ENCODE measurements at regions not wholly inside any gene's neighbourhood (a gene's known extent, or its start where the extent isn't known, plus 50 kb on each side); places are given as distances from the start of the nearest gene placed in this dataset.
"Not testable (repeated sequence)": the region's sequence is repeated elsewhere in the genome, so short reads cannot be mapped to it uniquely, and the experiment has no call there.

GRCh38 chr3:35088943-35089342 lies 550.4 kb upstream of the ARPP21 start:
- intact Hi-C loops (cut with DNase I; ENCODE audit: low total_unique reads) = no loop called here
- no peak for TF ChIP-seq CTCF (IDR thresholded peaks at IDR 0.05)
- TF ChIP-seq POLR2A (IDR thresholded peaks at IDR 0.05) = no peak
- H3K4me3 ChIP-seq (ENCODE audit: low read depth, poor library complexity, severe bottlenecking) = no peak overlapping the region
- DNase-seq (ENCODE audit: low spot score in 2 of 2) = no peak
- 93 to 94% methylated on average over 1 of the region's 1 CpG for WGBS, 2 donors

GRCh38 chr3:35114686-35115085 lies 524.6 kb upstream of the ARPP21 start:
- intact Hi-C loops (cut with DNase I; ENCODE audit: low total_unique reads) = no loop called here

GRCh38 chr3:35120026-35120425 lies 519.3 kb upstream of the ARPP21 start:
- intact Hi-C loops (cut with DNase I; ENCODE audit: low total_unique reads) = no loop called here
- TF ChIP-seq POLR2A (IDR thresholded peaks at IDR 0.05) = no peak
- TF ChIP-seq CTCF (IDR thresholded peaks at IDR 0.05) = no peak
- no peak for DNase-seq (ENCODE audit: low spot score in 2 of 2)
- H3K4me3 ChIP-seq (ENCODE audit: low read depth, poor library complexity, severe bottlenecking) = no peak overlapping the region

More at GRCh38 chr3:35114686-35115085, 524.6 kb upstream of the ARPP21 start:
- WGBS, 2 donors = 76 to 81% methylated on average over 3 of the region's 3 CpGs
- TF ChIP-seq CTCF (IDR thresholded peaks at IDR 0.05) = no peak
- no peak for TF ChIP-seq POLR2A (IDR thresholded peaks at IDR 0.05)
- no peak for DNase-seq (ENCODE audit: low spot score in 2 of 2)
- no peak overlapping the region for H3K4me3 ChIP-seq (ENCODE audit: low read depth, poor library complexity, severe bottlenecking)

- TF ChIP-seq POLR2A (IDR thresholded peaks at IDR 0.05) (no peak), CTCF (IDR thresholded peaks at IDR 0.05) (no peak)
- intact Hi-C loops (cut with DNase I; ENCODE audit: low total_unique reads) = no loop called here
- H3K4me3 ChIP-seq (ENCODE audit: low read depth, poor library complexity, severe bottlenecking) = no peak overlapping the region
- no peak for DNase-seq (ENCODE audit: low spot score in 2 of 2)
These were observed 501.7 kb upstream of the ARPP21 start for GRCh38 chr3:35137612-35138011.

GRCh38 chr3:35141406-35141805 lies 497.9 kb upstream of the ARPP21 start:
- no peak for TF ChIP-seq POLR2A (IDR thresholded peaks at IDR 0.05)
- TF ChIP-seq CTCF (IDR thresholded peaks at IDR 0.05) = no peak
- intact Hi-C loops (cut with DNase I; ENCODE audit: low total_unique reads) = no loop called here
- DNase-seq (ENCODE audit: low spot score in 2 of 2) = no peak
- WGBS, 2 donors = 68 to 69% methylated on average over 4 of the region's 4 CpGs
- H3K4me3 ChIP-seq (ENCODE audit: low read depth, poor library complexity, severe bottlenecking) = no peak overlapping the region

- no peak for DNase-seq (ENCODE audit: low spot score in 2 of 2)
- TF ChIP-seq POLR2A (IDR thresholded peaks at IDR 0.05) (no peak), CTCF (IDR thresholded peaks at IDR 0.05) (no peak)
- H3K4me3 ChIP-seq (ENCODE audit: low read depth, poor library complexity, severe bottlenecking) = no peak overlapping the region
- intact Hi-C loops (cut with DNase I; ENCODE audit: low total_unique reads) = no loop called here
These were observed 495.3 kb upstream of the ARPP21 start for GRCh38 chr3:35144011-35144410.

- 67 to 69% methylated on average over 10 of the region's 10 CpGs for WGBS, 2 donors
- intact Hi-C loops (cut with DNase I; ENCODE audit: low total_unique reads); DNase-seq (ENCODE audit: low spot score in 2 of 2); H3K4me3 ChIP-seq (ENCODE audit: low read depth, poor library complexity, severe bottlenecking): not testable (repeated sequence)
These were observed 492.9 kb upstream of the ARPP21 start for GRCh38 chr3:35146256-35147035.

All from lower leg skin (tissue), 4 donors.